ENCODE measurements at regions not wholly inside any gene's neighbourhood (a gene's known extent, or its start where the extent isn't known, plus 50 kb on each side); places are given as distances from the start of the nearest gene placed in this dataset.
"Not testable (repeated sequence)": the region's sequence is repeated elsewhere in the genome, so short reads cannot be mapped to it uniquely, and the experiment has no call there.

- H3K27me3 Mint-ChIP-seq (ENCODE audit: low read depth) = peaks cover 26% of the 10 kb centered on the region
- DNase-seq = no peak
- ATAC-seq = peak; percentile 58
- ChIA-PET POLR2A (interaction anchor here (0.6 kb wide), 1 partner anchor 25 kb away, joined by 5 read pairs; no protein-coding TSS in a partner anchor), CTCF (interaction anchor here (1.0 kb wide), 1 partner anchor 25 kb away, joined by 3 read pairs; no protein-coding TSS in a partner anchor)
- H3K4me1 Mint-ChIP-seq (ENCODE audit: low read depth) = peaks cover 8% of the 10 kb centered on the region
- no peak overlapping the region for H3K4me3 Mint-ChIP-seq
- no peak overlapping the region for H3K27ac Mint-ChIP-seq
- peaks cover 6% of the 10 kb centered on the region for H3K9me3 Mint-ChIP-seq (ENCODE audit: insufficient read depth)
- peaks cover 8% of the 10 kb centered on the region for H3K36me3 Mint-ChIP-seq (ENCODE audit: low read depth)
Observed at GRCh38 chr6:27101824-27102223, 145.7 kb upstream of the PRSS16 start.

GRCh38 chr6:27106382-27106781 is 141.1 kb upstream of the PRSS16 start:
- H3K4me1 Mint-ChIP-seq (ENCODE audit: low read depth) = no peaks in the 10 kb centered on the region
- no peak for DNase-seq
- no peak overlapping the region for H3K4me3 Mint-ChIP-seq
- POLR2A ChIA-PET = no interaction called here
- peaks cover 27% of the 10 kb centered on the region for H3K27me3 Mint-ChIP-seq (ENCODE audit: low read depth)
- H3K9me3 Mint-ChIP-seq (ENCODE audit: insufficient read depth) = no peaks in the 10 kb centered on the region
- ATAC-seq = no peak
- CTCF ChIA-PET = no interaction called here
- H3K27ac Mint-ChIP-seq = no peak overlapping the region
- H3K36me3 Mint-ChIP-seq (ENCODE audit: low read depth) = no peaks in the 10 kb centered on the region

- Mint-ChIP-seq H3K4me1 (ENCODE audit: low read depth) (no peaks in the 10 kb centered on the region), H3K27me3 (ENCODE audit: low read depth) (peaks cover 15% of the 10 kb centered on the region), H3K36me3 (ENCODE audit: low read depth) (peaks cover 4% of the 10 kb centered on the region), H3K9me3 (ENCODE audit: insufficient read depth) (peaks cover 7% of the 10 kb centered on the region), H3K27ac (no peak overlapping the region), H3K4me3 (no peak overlapping the region)
- ATAC-seq (no peak), DNase-seq (no peak)
- CTCF ChIA-PET = no interaction called here
- POLR2A ChIA-PET = no interaction called here
Observed at GRCh38 chr6:27111743-27112142, 135.8 kb upstream of the PRSS16 start.

GRCh38 chr6:27112974-27113373 is 134.5 kb upstream of the PRSS16 start:
- Mint-ChIP-seq H3K4me1 (ENCODE audit: low read depth) (no peaks in the 10 kb centered on the region), H3K9me3 (ENCODE audit: insufficient read depth) (peaks cover 7% of the 10 kb centered on the region), H3K27ac (no peak overlapping the region), H3K36me3 (ENCODE audit: low read depth) (peaks cover 4% of the 10 kb centered on the region), H3K4me3 (no peak overlapping the region), H3K27me3 (ENCODE audit: low read depth) (peaks cover 15% of the 10 kb centered on the region)
- DNase-seq (no peak), ATAC-seq (no peak)
- ChIA-PET POLR2A (no interaction called here), CTCF (no interaction called here)

GRCh38 chr6:27119329-27119728 is 128.2 kb upstream of the PRSS16 start:
- no peak overlapping the region for H3K27ac Mint-ChIP-seq
- DNase-seq = no peak
- POLR2A ChIA-PET = interaction anchor here (0.8 to 1.1 kb wide), 2 partner anchors 14 to 28 kb away, joined by 3 read pairs; a partner anchor contains a TSS
- ATAC-seq = no peak
- peaks cover 5% of the 10 kb centered on the region for H3K9me3 Mint-ChIP-seq (ENCODE audit: insufficient read depth)
- CTCF ChIA-PET = no interaction called here
- H3K4me3 Mint-ChIP-seq = no peak overlapping the region
- H3K36me3 Mint-ChIP-seq (ENCODE audit: low read depth) = peaks cover 7% of the 10 kb centered on the region
- H3K4me1 Mint-ChIP-seq (ENCODE audit: low read depth) = peaks cover 7% of the 10 kb centered on the region
- H3K27me3 Mint-ChIP-seq (ENCODE audit: low read depth) = peaks cover 9% of the 10 kb centered on the region

GRCh38 chr6:27119761-27120160 is 127.7 kb upstream of the PRSS16 start:
- no peak overlapping the region for H3K27ac Mint-ChIP-seq
- peaks cover 8% of the 10 kb centered on the region for H3K36me3 Mint-ChIP-seq (ENCODE audit: low read depth)
- ATAC-seq (no peak), DNase-seq (no peak)
- peaks cover 9% of the 10 kb centered on the region for H3K27me3 Mint-ChIP-seq (ENCODE audit: low read depth)
- peaks cover 7% of the 10 kb centered on the region for H3K4me1 Mint-ChIP-seq (ENCODE audit: low read depth)
- POLR2A ChIA-PET = interaction anchor here (0.8 to 1.1 kb wide), 2 partner anchors 14 to 27 kb away, joined by 3 read pairs; a partner anchor contains a TSS
- H3K4me3 Mint-ChIP-seq = no peak overlapping the region
- CTCF ChIA-PET = no interaction called here
- H3K9me3 Mint-ChIP-seq (ENCODE audit: insufficient read depth) = peaks cover 5% of the 10 kb centered on the region

GRCh38 chr6:27121640-27122039 is 125.9 kb upstream of the PRSS16 start:
- ATAC-seq = no peak
- H3K27me3 Mint-ChIP-seq (ENCODE audit: low read depth) = peaks cover 7% of the 10 kb centered on the region
- DNase-seq = no peak
- H3K27ac Mint-ChIP-seq = no peak overlapping the region
- H3K4me3 Mint-ChIP-seq = no peak overlapping the region
- ChIA-PET POLR2A (interaction anchor here (0.6 to 4.6 kb wide), 5 partner anchors 9 to 524 kb away, joined by 3 to 25 read pairs (median 3); a partner anchor contains a TSS), CTCF (interaction anchor here (1.2 kb wide), 1 partner anchor 514 kb away, joined by 3 read pairs; no protein-coding TSS in a partner anchor)
- H3K9me3 Mint-ChIP-seq (ENCODE audit: insufficient read depth) = peaks cover 5% of the 10 kb centered on the region
- H3K4me1 Mint-ChIP-seq (ENCODE audit: low read depth) = peaks cover 16% of the 10 kb centered on the region
- peaks cover 8% of the 10 kb centered on the region for H3K36me3 Mint-ChIP-seq (ENCODE audit: low read depth)

- ChIA-PET POLR2A (interaction anchor here (4.6 to 12.2 kb wide), 2 partner anchors 9 to 25 kb away, joined by 25 to 1009 read pairs; a partner anchor contains a TSS), CTCF (no interaction called here)
- H3K27me3 Mint-ChIP-seq (ENCODE audit: low read depth) = peaks cover 2% of the 10 kb centered on the region
- H3K4me1 Mint-ChIP-seq (ENCODE audit: low read depth) = peaks cover 42% of the 10 kb centered on the region
- H3K4me3 Mint-ChIP-seq = no peak overlapping the region
- no peak for DNase-seq
- no peak overlapping the region for H3K27ac Mint-ChIP-seq
- H3K9me3 Mint-ChIP-seq (ENCODE audit: insufficient read depth) = peaks cover 5% of the 10 kb centered on the region
- peaks cover 13% of the 10 kb centered on the region for H3K36me3 Mint-ChIP-seq (ENCODE audit: low read depth)
- ATAC-seq = no peak
Observed at GRCh38 chr6:27124252-27124657, 123.2 kb upstream of the PRSS16 start.

- ATAC-seq (peak; percentile 1), DNase-seq (no peak)
- H3K36me3 Mint-ChIP-seq (ENCODE audit: low read depth) = peaks cover 8% of the 10 kb centered on the region
- ChIA-PET CTCF (interaction anchor here (1.0 to 3.3 kb wide), 16 partner anchors 8 to 855 kb away, joined by 3 to 31 read pairs (median 4); a partner anchor contains a TSS), POLR2A (interaction anchor here (0.6 to 12.2 kb wide), 5 partner anchors 13 to 767 kb away, joined by 5 to 1009 read pairs (median 19); a partner anchor contains a TSS)
- peak overlapping the region; percentile 88 for H3K27ac Mint-ChIP-seq
- H3K4me1 Mint-ChIP-seq (ENCODE audit: low read depth) = peaks cover 53% of the 10 kb centered on the region
- H3K4me3 Mint-ChIP-seq = peak overlapping the region; percentile 81
- no peaks in the 10 kb centered on the region for H3K27me3 Mint-ChIP-seq (ENCODE audit: low read depth)
- no peaks in the 10 kb centered on the region for H3K9me3 Mint-ChIP-seq (ENCODE audit: insufficient read depth)
Observed at GRCh38 chr6:27126046-27126814, 121.3 kb upstream of the PRSS16 start.

- ATAC-seq (peak; percentile 67), DNase-seq (peak; percentile 92)
- ChIA-PET POLR2A (interaction anchor here (0.6 to 12.2 kb wide), 8 partner anchors 12 to 971 kb away, joined by 3 to 1009 read pairs (median 6); a partner anchor contains a TSS), CTCF (interaction anchor here (0.6 to 3.3 kb wide), 26 partner anchors 9 to 856 kb away, joined by 3 to 31 read pairs (median 4); a partner anchor contains a TSS)
- peak overlapping the region; percentile 88 for H3K27ac Mint-ChIP-seq
- no peaks in the 10 kb centered on the region for H3K9me3 Mint-ChIP-seq (ENCODE audit: insufficient read depth)
- peaks cover 8% of the 10 kb centered on the region for H3K36me3 Mint-ChIP-seq (ENCODE audit: low read depth)
- peaks cover 54% of the 10 kb centered on the region for H3K4me1 Mint-ChIP-seq (ENCODE audit: low read depth)
- H3K4me3 Mint-ChIP-seq = peak overlapping the region; percentile 81
- no peaks in the 10 kb centered on the region for H3K27me3 Mint-ChIP-seq (ENCODE audit: low read depth)
Observed at GRCh38 chr6:27126815-27127537, 120.5 kb upstream of the PRSS16 start.

GRCh38 chr6:27127874-27128273 is 119.6 kb upstream of the PRSS16 start:
- Mint-ChIP-seq H3K4me1 (ENCODE audit: low read depth) (peaks cover 54% of the 10 kb centered on the region), H3K4me3 (peak overlapping the region; percentile 81)
- POLR2A ChIA-PET = interaction anchor here (0.5 to 12.2 kb wide), 6 partner anchors 11 to 767 kb away, joined by 3 to 1009 read pairs (median 104); a partner anchor contains a TSS
- not testable (repeated sequence) for DNase-seq; H3K9me3 Mint-ChIP-seq (ENCODE audit: insufficient read depth); H3K27me3 Mint-ChIP-seq (ENCODE audit: low read depth); H3K27ac Mint-ChIP-seq; H3K36me3 Mint-ChIP-seq (ENCODE audit: low read depth); ATAC-seq
- CTCF ChIA-PET = interaction anchor here (0.8 to 3.3 kb wide), 12 partner anchors 11 to 661 kb away, joined by 3 to 31 read pairs (median 6); a partner anchor contains a TSS
